ENCODE measurements at regions not wholly inside any gene's neighbourhood (a gene's known extent, or its start where the extent isn't known, plus 50 kb on each side); places are given as distances from the start of the nearest gene placed in this dataset.

GRCh38 chr4:100340512-100341485 lies 150.5 kb upstream of the DDIT4L start:
- TF ChIP-seq POLR2AphosphoS5 (IDR thresholded peaks at IDR 0.05; ENCODE audit: low read depth, low read length) (no peak), TAF1 (IDR thresholded peaks at IDR 0.05; ENCODE audit: borderline replicate concordance, low read depth, low read length) (no peak)

All from GM12892 (cell line).